HG03342 (cell line): ENCODE measurements at regions not wholly inside any gene's neighbourhood (a gene's known extent, or its start where the extent isn't known, plus 50 kb on each side); places are given as distances from the start of the nearest gene placed in this dataset.
"Not testable (repeated sequence)": the region's sequence is repeated elsewhere in the genome, so short reads cannot be mapped to it uniquely, and the experiment has no call there.

Experiments
- ATAC-seq: cut with Tn5 transposase; IDR thresholded peaks from one replicate; pipeline ENCODE4 v1.9.1; 2021; ENCODE audit warnings: mild to moderate bottlenecking, moderate library complexity; ENCODE audit not compliant: unreplicated experiment

- no peak for ATAC-seq
Measured at GRCh38 chr12:78331753-78332152, 501.1 kb downstream of the NAV3 start.

- ATAC-seq = no peak
Measured at GRCh38 chr12:78338054-78338785, 507.5 kb downstream of the NAV3 start.

GRCh38 chr12:78340406-78340805 lies 509.7 kb downstream of the NAV3 start:
- ATAC-seq = no peak

GRCh38 chr12:78343657-78344056 lies 513.0 kb downstream of the NAV3 start:
- ATAC-seq = no peak

GRCh38 chr12:78359520-78359919 lies 505.1 kb upstream of the SYT1 start:
- no peak for ATAC-seq

GRCh38 chr12:78361683-78362082 lies 502.9 kb upstream of the SYT1 start:
- ATAC-seq = no peak

- no peak for ATAC-seq
Measured at GRCh38 chr12:78371284-78371683, 493.3 kb upstream of the SYT1 start.

- no peak for ATAC-seq
Measured at GRCh38 chr12:78375461-78375860, 489.1 kb upstream of the SYT1 start.

- no peak for ATAC-seq
Measured at GRCh38 chr12:78376257-78376656, 488.3 kb upstream of the SYT1 start.

GRCh38 chr12:78379065-78379464 lies 485.5 kb upstream of the SYT1 start:
- ATAC-seq = not testable (repeated sequence)

GRCh38 chr12:78383414-78383813 lies 481.2 kb upstream of the SYT1 start:
- ATAC-seq = no peak

- no peak for ATAC-seq
Measured at GRCh38 chr12:78384541-78384940, 480.0 kb upstream of the SYT1 start.

GRCh38 chr12:78385541-78385940 lies 479.0 kb upstream of the SYT1 start:
- ATAC-seq = no peak

GRCh38 chr12:78386871-78387270 lies 477.7 kb upstream of the SYT1 start:
- no peak for ATAC-seq

- ATAC-seq = no peak
Measured at GRCh38 chr12:78387721-78388120, 476.9 kb upstream of the SYT1 start.

- no peak for ATAC-seq
Measured at GRCh38 chr12:78388461-78388860, 476.1 kb upstream of the SYT1 start.

GRCh38 chr12:78390920-78391319 lies 473.7 kb upstream of the SYT1 start:
- ATAC-seq = no peak

GRCh38 chr12:78392918-78393317 lies 471.7 kb upstream of the SYT1 start:
- ATAC-seq = no peak

GRCh38 chr12:78395961-78396360 lies 468.6 kb upstream of the SYT1 start:
- no peak for ATAC-seq

- no peak for ATAC-seq
Measured at GRCh38 chr12:78396538-78396937, 468.0 kb upstream of the SYT1 start.

- ATAC-seq = no peak
Measured at GRCh38 chr12:78398750-78399149, 465.8 kb upstream of the SYT1 start.

- ATAC-seq = no peak
Measured at GRCh38 chr12:78402366-78403134, 462.0 kb upstream of the SYT1 start.
